H1 (cell line): ENCODE measurements at regions not wholly inside any gene's neighbourhood (a gene's known extent, or its start where the extent isn't known, plus 50 kb on each side); places are given as distances from the start of the nearest gene placed in this dataset.

ENCODE experiments used
- CTCF ChIA-PET: fragments of 300-600 bp; sonication (Branson Sonifier 250); formaldehyde crosslinking; loops from one replicate; lab custom pipeline; 2021; ENCODE audit not compliant: partially characterized antibody; lab: Charles Lee
- POLR2A ChIA-PET: fragments of 300-600 bp; sonication (Branson Sonifier 250); formaldehyde crosslinking; loops from one replicate; lab custom pipeline; 2021; ENCODE audit warnings: inconsistent platforms; ENCODE audit not compliant: partially characterized antibody; lab: Charles Lee
- DNase-seq, 2 experiments: peaks; one replicate each; pipeline versions ENCODE4 v3.0.0 to v3.0.0-alpha.2; 2010 to 2022; ENCODE audit warnings: low spot score in 2 of 2, low read depth in 1 of 2, mixed read lengths in 1 of 2
- FAIRE-seq: peaks from 2 replicates; lab custom pipeline; 2011; peaks lifted over from hg19 to GRCh38; lab: Jason Lieb, UNC
- H2AFZ ChIP-seq: 2 replicates; pipeline ENCODE4 v1.8.1; 2012; ENCODE audit warnings: low read length, inconsistent platforms
- H2AK5ac ChIP-seq: 2 replicates; pipeline ENCODE4 v1.6.1; 2013; ENCODE audit warnings: low read depth, low read length
- H2BK120ac ChIP-seq: replicated peaks from 2 replicates; pipeline ENCODE3; 2013; ENCODE audit warnings: low read depth, low read length, inconsistent platforms
- H2BK12ac ChIP-seq: 2 replicates; pipeline ENCODE4 v1.6.1; 2013; ENCODE audit warnings: low read depth, low read length
- H2BK15ac ChIP-seq: 2 replicates; pipeline ENCODE4 v1.6.1; 2013; ENCODE audit warnings: low read length
- H2BK20ac ChIP-seq: 2 replicates; pipeline ENCODE4 v1.6.1; 2013; ENCODE audit warnings: low read length
- H2BK5ac ChIP-seq: 2 replicates; pipeline ENCODE4 v1.6.1; 2013; ENCODE audit warnings: low read depth, low read length
- H3K14ac ChIP-seq: 2 replicates; pipeline ENCODE4 v1.6.1; 2013; ENCODE audit warnings: inconsistent platforms; ENCODE audit not compliant: insufficient read length
- H3K18ac ChIP-seq: 2 replicates; pipeline ENCODE4 v1.6.1; 2013; ENCODE audit warnings: low read length; ENCODE audit errors: extremely low read depth
- H3K23ac ChIP-seq: 2 replicates; pipeline ENCODE4 v1.6.1; 2013; ENCODE audit warnings: inconsistent platforms; ENCODE audit not compliant: insufficient read length
- H3K23me2 ChIP-seq: 2 replicates; pipeline ENCODE4 v1.6.1; 2013; ENCODE audit warnings: low read depth, low read length
- H3K27ac ChIP-seq: 2 replicates; pipeline ENCODE4 v1.6.1; 2011; ENCODE audit warnings: low read depth, low read length, inconsistent platforms
- H3K27me3 ChIP-seq, 4 experiments: replicated peaks in 1 of 4; 1 replicate in 1 of 4; 2 replicates in 3 of 4; pipeline versions ENCODE4 v1.6.1 to v1.8.1; 2011 to 2013; ENCODE audit warnings: low read length in 3 of 4, mild to moderate bottlenecking in 3 of 4, inconsistent platforms in 2 of 4, mixed read lengths in 2 of 4, moderate library complexity in 1 of 4; ENCODE audit not compliant: control insufficient read depth in 3 of 4, insufficient read depth in 3 of 4; ENCODE audit errors: extremely low read depth in 1 of 4
- H3K36me3 ChIP-seq, 4 experiments: 2 replicates each; pipeline versions ENCODE4 v1.6.1 to v1.8.1; 2011 to 2013; ENCODE audit warnings: mild to moderate bottlenecking in 4 of 4, low read length in 3 of 4, moderate library complexity in 2 of 4, control low read depth in 1 of 4, inconsistent platforms in 1 of 4; ENCODE audit not compliant: insufficient read depth in 4 of 4, control insufficient read depth in 2 of 4
- H3K4ac ChIP-seq: replicated peaks from 2 replicates; pipeline ENCODE3; 2013; ENCODE audit warnings: low read length, low read depth, mixed read lengths, inconsistent platforms; ENCODE audit not compliant: insufficient read length
- H3K4me1 ChIP-seq, 4 experiments: replicated peaks in 1 of 4; 1 replicate in 1 of 4; 2 replicates in 3 of 4; pipeline versions ENCODE4 v1.6.1 to v1.8.1; 2011 to 2013; ENCODE audit warnings: low read length in 3 of 4, inconsistent platforms in 2 of 4, mixed read lengths in 1 of 4; ENCODE audit not compliant: insufficient read depth in 4 of 4, control insufficient read depth in 3 of 4
- H3K4me2 ChIP-seq, 2 experiments: 2 replicates each; pipeline versions ENCODE4 v1.6.1 to v1.8.1; 2011 to 2013; ENCODE audit warnings: low read depth in 2 of 2, low read length in 2 of 2, control low read depth in 1 of 2, inconsistent platforms in 1 of 2, mild to moderate bottlenecking in 1 of 2; ENCODE audit not compliant: insufficient read depth in 1 of 2
- H3K4me3 ChIP-seq, 4 experiments: fragments of 200-600, 300-600 bp in 1 of 4; sonication (generic), shearing (Covaris generic), sonication (Bioruptor Twin) in 1 of 4; 2 replicates each; pipeline versions ENCODE4 v1.5.1 to v1.8.1; 2011 to 2016; ENCODE audit warnings: low read length in 4 of 4, low read depth in 3 of 4, control low read depth in 2 of 4, inconsistent platforms in 2 of 4, mild to moderate bottlenecking in 2 of 4, mixed read lengths in 1 of 4, moderate library complexity in 1 of 4; ENCODE audit not compliant: insufficient read depth in 2 of 4; ENCODE audit errors: extremely low read depth in 1 of 4
- H3K56ac ChIP-seq: replicated peaks from 2 replicates; pipeline ENCODE3; 2013; ENCODE audit warnings: low read depth, mild to moderate bottlenecking, mixed read lengths, low read length, inconsistent platforms; ENCODE audit not compliant: insufficient read length
- H3K79me1 ChIP-seq: 2 replicates; pipeline ENCODE4 v1.6.1; 2013; ENCODE audit warnings: low read depth, low read length, control low read depth
- H3K79me2 ChIP-seq, 2 experiments: 2 replicates each; pipeline versions ENCODE4 v1.6.1 to v1.8.1; 2012 to 2013; ENCODE audit warnings: low read length in 2 of 2, mild to moderate bottlenecking in 2 of 2, inconsistent platforms in 1 of 2; ENCODE audit not compliant: insufficient read depth in 2 of 2, control insufficient read depth in 1 of 2
- H3K9ac ChIP-seq, 4 experiments: replicated peaks in 1 of 4; 1 replicate in 1 of 4; 2 replicates in 3 of 4; pipeline versions ENCODE4 v1.6.1 to v1.8.1; 2011 to 2013; ENCODE audit warnings: low read depth in 3 of 4, low read length in 3 of 4, control low read depth in 2 of 4, mild to moderate bottlenecking in 2 of 4, moderate library complexity in 2 of 4, inconsistent platforms in 1 of 4; ENCODE audit errors: extremely low read depth in 1 of 4
- H3K9me3 ChIP-seq, 2 experiments: 2 replicates each; pipeline versions ENCODE4 v1.6.1 to v1.8.1; 2012 to 2013; ENCODE audit warnings: mild to moderate bottlenecking in 2 of 2, moderate library complexity in 2 of 2, control low read depth in 1 of 2, inconsistent platforms in 1 of 2, low read depth in 1 of 2, low read length in 1 of 2, mixed read lengths in 1 of 2; ENCODE audit not compliant: insufficient read depth in 2 of 2
- H4K20me1 ChIP-seq, 2 experiments: replicated peaks in 1 of 2; 2 replicates each; pipeline versions ENCODE3 to v1.8.1; 2011 to 2013; ENCODE audit warnings: inconsistent platforms in 2 of 2, low read length in 2 of 2, mild to moderate bottlenecking in 1 of 2; ENCODE audit not compliant: insufficient read depth in 2 of 2, control insufficient read depth in 1 of 2
- H4K5ac ChIP-seq: 2 replicates; pipeline ENCODE4 v1.6.1; 2013; ENCODE audit warnings: low read length, low read depth, mixed read lengths, inconsistent platforms; ENCODE audit not compliant: insufficient read length
- H4K8ac ChIP-seq: 2 replicates; pipeline ENCODE4 v1.8.0; 2013; ENCODE audit warnings: mild to moderate bottlenecking, moderate library complexity, low read length, inconsistent platforms; ENCODE audit not compliant: insufficient read depth; ENCODE audit errors: extremely low read depth
- H4K91ac ChIP-seq: replicated peaks from 2 replicates; pipeline ENCODE3; 2013; ENCODE audit warnings: low read length, mixed read lengths, inconsistent platforms; ENCODE audit not compliant: insufficient read length
- CBX8 ChIP-seq: fragments of 300-800, 300-1000 bp; sonication (generic); IDR thresholded peaks from 2 replicates; pipeline ENCODE4 v1.7.1; 2016; ENCODE audit warnings: low read depth, low read length, borderline replicate concordance
- JUND ChIP-seq: IDR thresholded peaks from 2 replicates; pipeline ENCODE4 v1.6.1; 2011; ENCODE audit warnings: mild to moderate bottlenecking, improper control_type of control experiment, low read length
- WGBS, 2 experiments: shearing (Covaris generic) in 1 of 2; methylation state at CpG; one replicate each; pipeline versions ENCODE4 v1.1.6 to v1.1.7; 2013 to 2015; ENCODE audit warnings: low lambda C conversion rate in 2 of 2, mixed read lengths in 2 of 2, inconsistent platforms in 1 of 2, low coverage in 1 of 2, missing lambda C conversion rate in 1 of 2; ENCODE audit not compliant: insufficient replicate concordance in 2 of 2, insufficient coverage in 1 of 2, insufficient read length in 1 of 2; ENCODE audit errors: extremely low coverage in 1 of 2, missing lambda C conversion rate in 1 of 2; 5-methylcytosine and 5-hydroxymethylcytosine counted together

DNA sequence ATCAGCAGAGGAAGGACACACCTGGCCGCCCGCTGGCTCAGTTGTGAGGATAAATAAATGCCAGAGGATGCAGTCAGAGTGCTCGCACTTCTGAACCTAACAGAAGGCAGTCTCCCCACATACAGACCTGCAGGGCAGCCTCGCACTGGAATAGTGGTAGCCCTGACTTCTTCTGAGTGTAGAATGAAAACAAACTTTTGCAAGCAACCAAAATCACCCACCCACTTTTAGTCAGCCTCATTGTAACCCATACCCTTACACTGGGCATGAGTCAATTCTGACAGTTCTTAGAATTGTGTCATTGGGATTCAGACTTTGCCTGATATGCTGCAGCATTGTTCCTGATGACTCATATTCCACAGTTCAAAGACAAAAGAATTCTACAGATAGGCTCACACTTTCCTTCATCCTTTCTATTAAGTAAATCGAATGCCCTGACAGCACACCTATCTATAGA lies 167.0 kb upstream of the CDK1 start:
- TF ChIP-seq JUND (0 out of 2 replicates have a peak, but pooled peaks have one; percentile 36), CBX8 (no peak)
- H3K9me3 ChIP-seq: no peaks in the 10 kb centered on the region
- POLR2A ChIA-PET: interaction anchor here (1.0 kb wide), 1 partner anchor 8 kb away, joined by 3 read pairs; no protein-coding TSS in a partner anchor
- H4K91ac ChIP-seq: no peak overlapping the region
- WGBS, 2 experiments: 82% methylated on average over 5 of the region's 5 CpGs; no CpG with 5 or more reads in 1 of the 2 experiments
- H2BK20ac ChIP-seq: no peak overlapping the region
- H3K23me2 ChIP-seq: no peaks in the 10 kb centered on the region
- CTCF ChIA-PET: no interaction called here
- no peak overlapping the region for H3K4me3 ChIP-seq
- H4K5ac ChIP-seq: no peak overlapping the region
- FAIRE-seq (no peak), DNase-seq (no peak)
- no peak overlapping the region for H3K56ac ChIP-seq
- no peak overlapping the region for H3K18ac ChIP-seq
- H3K4me1 ChIP-seq: peaks cover 0 to 5% (median 0%) of the 10 kb centered on the region in 4 experiments; a peak in 1 of 7 replicates
- H3K79me1 ChIP-seq: no peaks in the 10 kb centered on the region
- no peak overlapping the region for H2BK12ac ChIP-seq
- H3K9ac ChIP-seq: no peak overlapping the region
- no peak overlapping the region for H2BK5ac ChIP-seq
- no peak overlapping the region for H2AFZ ChIP-seq
- H3K23ac ChIP-seq: no peak overlapping the region
- no peak overlapping the region for H2AK5ac ChIP-seq
- no peak overlapping the region for H4K8ac ChIP-seq
- H3K79me2 ChIP-seq: no peaks in the 10 kb centered on the region
- H3K14ac ChIP-seq: no peak overlapping the region
- no peaks in the 10 kb centered on the region for H4K20me1 ChIP-seq
- H3K27me3 ChIP-seq: no peaks in the 10 kb centered on the region
- H2BK120ac ChIP-seq: no peak overlapping the region
- H3K4ac ChIP-seq: no peak overlapping the region
- no peak overlapping the region for H3K27ac ChIP-seq
- H3K4me2 ChIP-seq: no peak overlapping the region
- H3K36me3 ChIP-seq: no peaks in the 10 kb centered on the region
- no peak overlapping the region for H2BK15ac ChIP-seq
